ENCODE measurements at regions not wholly inside any gene's neighbourhood (a gene's known extent, or its start where the extent isn't known, plus 50 kb on each side); places are given as distances from the start of the nearest gene placed in this dataset.
"Not testable (repeated sequence)": the region's sequence is repeated elsewhere in the genome, so short reads cannot be mapped to it uniquely, and the experiment has no call there.

DNA sequence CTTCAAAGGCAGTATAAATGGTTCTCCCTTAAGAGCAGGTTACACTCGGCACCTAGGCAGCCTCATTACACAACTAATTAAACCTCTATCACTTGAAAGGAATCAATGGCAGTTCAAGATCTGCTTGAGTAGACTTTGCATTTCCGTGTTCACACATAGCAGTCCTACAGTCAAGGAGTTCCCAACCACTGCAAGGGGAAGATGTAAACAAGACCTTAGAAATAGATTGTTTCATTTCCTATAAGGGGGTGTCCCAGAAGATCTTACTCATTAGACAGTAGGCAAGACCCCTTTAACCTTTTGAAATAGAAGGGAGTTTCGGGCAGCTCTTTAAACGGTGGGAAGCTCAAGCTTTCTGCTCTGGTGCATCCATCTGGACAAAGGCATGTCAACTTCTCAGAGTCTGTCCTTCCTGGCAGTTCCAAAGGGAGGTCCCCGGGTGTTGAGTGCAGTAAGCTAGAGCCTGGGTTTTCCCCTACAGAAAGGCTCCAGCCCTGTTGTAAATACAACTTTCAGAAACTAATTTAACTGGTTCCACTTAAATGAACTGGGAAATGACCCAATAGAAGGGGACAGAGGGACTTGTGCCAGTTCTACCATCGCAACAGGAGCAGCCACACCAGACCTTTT lies 150.8 kb downstream of the RBMX2 start:
- no peak for DNase-seq

GRCh38 chrX:130555341-130555740 lies 153.6 kb downstream of the RBMX2 start:
- no peak for DNase-seq

GRCh38 chrX:130555757-130556156 lies 154.0 kb downstream of the RBMX2 start:
- DNase-seq, result no peak

DNA sequence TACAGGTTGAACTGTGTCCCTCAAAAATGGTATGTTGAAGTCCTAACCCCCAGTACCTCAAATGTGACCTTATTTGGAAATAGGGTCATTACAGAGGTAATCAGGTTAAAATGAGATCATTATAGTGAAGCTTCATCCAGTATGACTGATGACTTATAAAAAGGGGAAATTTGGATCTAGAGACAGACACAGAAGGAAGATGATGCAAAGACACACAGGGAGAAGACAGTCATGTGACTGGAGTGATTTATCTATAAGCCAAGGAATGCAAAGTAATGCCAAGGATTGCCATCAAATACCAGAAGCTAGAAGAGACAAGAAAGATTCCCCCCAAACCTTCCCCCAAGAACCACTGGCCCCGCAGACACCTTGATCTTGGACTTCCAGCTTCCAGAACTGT lies 155.2 kb downstream of the RBMX2 start:
- no peak for DNase-seq

DNA sequence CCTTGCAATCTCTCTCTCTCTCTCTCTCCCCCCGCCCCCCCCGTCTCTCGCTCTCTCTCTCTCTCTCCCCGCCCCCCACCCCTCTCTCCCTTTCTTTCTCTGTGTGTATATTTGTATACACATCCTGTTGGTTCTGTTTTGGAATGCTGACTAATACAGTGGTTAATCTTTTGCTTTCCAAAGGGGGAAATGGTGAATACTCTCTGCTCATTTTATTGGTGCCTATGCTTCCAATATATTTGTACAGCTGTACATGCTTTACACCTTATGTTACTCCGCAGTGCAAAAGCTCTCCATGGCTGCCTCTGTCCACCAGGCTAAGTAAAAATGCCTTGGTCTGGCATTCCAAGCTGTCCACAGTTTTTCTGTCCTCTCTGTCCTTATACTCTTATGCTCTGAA lies 158.8 kb downstream of the RBMX2 start:
- DNase-seq, result no peak

DNA sequence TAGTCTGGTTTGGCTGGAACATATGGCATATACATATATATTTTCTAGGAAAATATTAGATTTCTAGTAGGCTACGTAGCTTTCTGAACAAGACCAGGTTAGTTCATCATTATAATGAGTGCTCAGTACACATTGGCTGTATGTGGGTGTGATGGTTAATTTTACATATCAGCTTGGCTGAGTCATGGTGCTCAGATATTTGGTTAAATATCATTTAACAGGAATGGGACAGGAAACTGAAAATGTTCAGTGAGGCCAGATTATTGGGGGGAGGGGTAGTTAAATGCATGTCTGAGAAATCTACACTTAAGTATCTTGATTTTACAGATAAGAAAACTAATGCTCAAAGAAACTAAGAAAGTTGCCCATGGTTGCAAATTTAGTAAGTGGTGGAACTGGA lies 160.1 kb downstream of the RBMX2 start:
- no peak for DNase-seq

DNA sequence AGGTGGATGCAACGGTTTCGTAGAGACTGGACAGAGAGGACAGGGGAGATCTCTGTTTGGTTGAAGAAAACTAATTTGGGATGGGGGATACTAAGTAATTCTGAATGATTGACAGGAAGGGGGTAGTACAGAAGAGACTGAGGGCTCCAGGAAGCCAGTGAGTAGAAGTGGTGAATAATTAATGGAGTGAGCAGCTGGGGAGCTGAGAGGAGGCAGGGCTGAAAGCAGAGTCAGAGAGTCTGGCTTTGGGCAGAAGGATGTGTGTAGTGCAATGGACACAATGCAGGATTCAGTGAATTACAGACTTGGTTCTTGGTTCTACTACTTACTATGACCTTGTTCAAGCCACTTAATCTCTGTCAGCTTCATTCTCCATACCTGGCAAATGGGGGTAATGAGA lies 161.7 kb downstream of the RBMX2 start:
- no peak for DNase-seq

- DNase-seq, result no peak
Observed at GRCh38 chrX:130566028-130566683, 164.4 kb downstream of the RBMX2 start.

DNA sequence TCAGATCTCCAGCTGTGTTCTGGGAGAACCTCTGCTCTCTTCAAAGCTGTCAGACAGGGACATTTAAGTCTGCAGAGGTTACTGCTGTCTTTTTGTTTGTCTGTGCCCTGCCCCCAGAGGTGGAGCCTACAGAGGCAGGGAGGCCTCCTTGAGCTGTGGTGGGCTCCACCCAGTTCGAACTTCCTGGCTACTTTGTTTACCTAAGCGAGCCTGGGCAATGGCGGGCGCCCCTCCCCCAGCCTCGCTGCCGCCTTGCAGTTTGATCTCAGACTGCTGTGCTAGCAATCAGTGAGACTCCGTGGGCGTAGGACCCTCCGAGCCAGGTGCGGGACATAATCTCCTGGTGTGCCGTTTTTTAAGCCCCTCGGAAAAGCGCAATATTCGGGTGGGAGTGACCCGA lies 171.2 kb downstream of the RBMX2 start:
- not testable (repeated sequence) for DNase-seq
